ENCODE measurements at regions not wholly inside any gene's neighbourhood (a gene's known extent, or its start where the extent isn't known, plus 50 kb on each side); places are given as distances from the start of the nearest gene placed in this dataset.

DNA sequence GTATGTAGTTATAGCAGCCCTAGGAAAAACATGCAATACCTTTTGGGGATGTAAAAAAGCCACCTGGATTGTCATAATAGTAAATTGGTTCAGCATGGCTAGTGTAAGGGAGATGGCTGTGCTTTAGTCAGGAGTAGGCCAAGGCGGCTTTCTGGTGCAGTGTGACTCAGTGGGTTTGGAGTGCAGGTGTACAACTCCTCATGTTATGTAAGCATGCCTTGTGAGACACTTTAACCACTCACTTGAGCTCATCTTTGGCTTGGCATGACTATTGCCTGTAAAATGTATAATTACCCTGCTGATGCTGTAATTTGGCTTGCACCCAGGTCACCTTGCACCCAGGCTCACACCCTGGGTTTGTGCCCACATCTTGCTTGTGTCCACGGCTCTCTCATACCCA is 239.2 kb upstream of the GLI3 start:
- H3K27ac ChIP-seq (ENCODE audit: low read depth, low read length): no peak overlapping the region
- no peaks in the 10 kb centered on the region for H3K27me3 ChIP-seq (ENCODE audit: control insufficient read depth in 3 of 3, insufficient read depth in 3 of 3, low read length in 3 of 3)
- H3K9me3 ChIP-seq (ENCODE audit: control insufficient read depth in 3 of 3, low read length in 3 of 3): no peaks in the 10 kb centered on the region
- H3K9ac ChIP-seq (ENCODE audit: low read depth in 1 of 3, low read length in 3 of 3): no peak overlapping the region
- H3K4me1 ChIP-seq (ENCODE audit: control insufficient read depth in 3 of 3, insufficient read depth in 3 of 3, low read length in 3 of 3): no peaks in the 10 kb centered on the region
- H3K36me3 ChIP-seq (ENCODE audit: control insufficient read depth in 3 of 3, insufficient read depth in 3 of 3, low read length in 3 of 3): no peaks in the 10 kb centered on the region
- no peak overlapping the region for H3K4me3 ChIP-seq (ENCODE audit: low read length in 3 of 3)

DNA sequence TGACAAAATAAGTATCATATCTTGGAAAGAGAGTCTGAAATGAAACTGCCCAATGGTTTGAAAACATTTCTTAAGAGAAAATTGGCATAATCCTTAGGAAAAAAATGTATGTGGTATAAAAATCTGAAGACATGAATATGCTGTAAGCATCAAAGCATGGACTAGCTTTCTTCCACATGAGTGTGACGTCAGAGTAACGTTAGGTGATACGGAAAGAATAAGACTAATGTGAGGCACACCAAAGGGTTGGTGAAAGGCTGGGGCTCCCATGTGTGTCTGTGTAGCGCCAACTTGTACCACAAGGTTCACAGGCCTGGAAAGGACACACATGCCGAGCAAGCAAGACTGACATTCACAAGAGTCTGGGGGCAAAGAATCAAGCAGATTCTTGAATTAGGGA is 238.1 kb upstream of the GLI3 start:
- H3K9ac ChIP-seq (ENCODE audit: low read depth in 1 of 3, low read length in 3 of 3): no peak overlapping the region
- no peaks in the 10 kb centered on the region for H3K4me1 ChIP-seq (ENCODE audit: control insufficient read depth in 3 of 3, insufficient read depth in 3 of 3, low read length in 3 of 3)
- no peak overlapping the region for H3K27ac ChIP-seq (ENCODE audit: low read depth, low read length)
- no peak overlapping the region for H3K4me3 ChIP-seq (ENCODE audit: low read length in 3 of 3)
- no peaks in the 10 kb centered on the region for H3K27me3 ChIP-seq (ENCODE audit: control insufficient read depth in 3 of 3, insufficient read depth in 3 of 3, low read length in 3 of 3)
- no peaks in the 10 kb centered on the region for H3K9me3 ChIP-seq (ENCODE audit: control insufficient read depth in 3 of 3, low read length in 3 of 3)
- H3K36me3 ChIP-seq (ENCODE audit: control insufficient read depth in 3 of 3, insufficient read depth in 3 of 3, low read length in 3 of 3): no peaks in the 10 kb centered on the region

DNA sequence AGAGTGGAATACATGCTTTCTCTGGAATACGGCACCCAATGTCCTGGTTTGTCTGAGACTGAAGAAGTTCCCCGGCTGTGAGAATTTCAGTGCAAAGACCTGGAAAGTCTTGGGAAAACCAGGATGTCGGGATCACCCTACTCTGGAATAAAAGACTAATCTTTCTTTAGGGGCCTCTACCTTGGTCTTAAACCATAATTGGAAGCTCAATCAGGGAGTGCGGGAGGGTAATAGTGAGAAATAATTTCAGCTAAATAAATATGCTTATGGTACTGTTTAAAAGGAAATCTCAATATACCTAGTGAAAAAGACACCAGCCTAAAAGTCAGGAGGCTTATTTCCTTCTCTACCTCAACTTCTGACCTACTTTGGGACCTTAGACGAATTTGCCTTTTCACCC is 236.1 kb upstream of the GLI3 start:
- no peaks in the 10 kb centered on the region for H3K9me3 ChIP-seq (ENCODE audit: control insufficient read depth in 3 of 3, low read length in 3 of 3)
- H3K27me3 ChIP-seq (ENCODE audit: control insufficient read depth in 3 of 3, insufficient read depth in 3 of 3, low read length in 3 of 3): no peaks in the 10 kb centered on the region
- H3K27ac ChIP-seq (ENCODE audit: low read depth, low read length): no peak overlapping the region
- no peaks in the 10 kb centered on the region for H3K4me1 ChIP-seq (ENCODE audit: control insufficient read depth in 3 of 3, insufficient read depth in 3 of 3, low read length in 3 of 3)
- no peak overlapping the region for H3K9ac ChIP-seq (ENCODE audit: low read depth in 1 of 3, low read length in 3 of 3)
- H3K4me3 ChIP-seq (ENCODE audit: low read length in 3 of 3): no peak overlapping the region
- H3K36me3 ChIP-seq (ENCODE audit: control insufficient read depth in 3 of 3, insufficient read depth in 3 of 3, low read length in 3 of 3): no peaks in the 10 kb centered on the region

DNA sequence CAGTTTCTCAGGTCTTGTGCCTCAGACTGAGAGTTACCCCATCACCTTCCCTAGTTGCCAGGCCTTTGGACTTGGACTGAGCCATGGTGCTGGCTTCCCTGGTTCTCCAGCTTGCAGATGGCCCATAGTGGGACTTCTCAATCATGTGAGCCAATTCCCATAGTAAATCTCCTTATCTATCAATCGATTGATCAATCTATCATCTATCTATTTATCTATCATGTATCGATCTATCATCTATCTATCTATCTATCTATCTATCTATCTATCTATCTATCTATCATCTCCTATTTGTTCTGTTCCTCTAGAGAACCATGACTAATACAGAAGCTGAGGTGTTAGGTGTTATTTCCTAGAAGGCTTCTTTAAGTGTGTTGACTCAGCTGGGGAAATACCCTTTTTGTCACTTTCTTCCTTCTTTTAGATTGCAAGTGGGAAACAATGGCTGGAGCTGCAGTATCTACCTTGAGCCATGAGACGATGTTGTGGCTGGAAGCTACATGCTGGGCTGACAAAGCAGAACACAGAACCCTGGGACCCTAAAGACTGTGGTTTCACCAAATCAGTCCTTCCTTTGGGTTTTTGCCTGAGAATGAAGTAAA is 234.7 kb upstream of the GLI3 start:
- no peaks in the 10 kb centered on the region for H3K27me3 ChIP-seq (ENCODE audit: control insufficient read depth in 3 of 3, insufficient read depth in 3 of 3, low read length in 3 of 3)
- H3K4me1 ChIP-seq (ENCODE audit: control insufficient read depth in 3 of 3, insufficient read depth in 3 of 3, low read length in 3 of 3): no peaks in the 10 kb centered on the region
- no peaks in the 10 kb centered on the region for H3K9me3 ChIP-seq (ENCODE audit: control insufficient read depth in 3 of 3, low read length in 3 of 3)
- no peak overlapping the region for H3K27ac ChIP-seq (ENCODE audit: low read depth, low read length)
- H3K36me3 ChIP-seq (ENCODE audit: control insufficient read depth in 3 of 3, insufficient read depth in 3 of 3, low read length in 3 of 3): no peaks in the 10 kb centered on the region
- H3K4me3 ChIP-seq (ENCODE audit: low read length in 3 of 3): no peak overlapping the region
- H3K9ac ChIP-seq (ENCODE audit: low read depth in 1 of 3, low read length in 3 of 3): no peak overlapping the region

DNA sequence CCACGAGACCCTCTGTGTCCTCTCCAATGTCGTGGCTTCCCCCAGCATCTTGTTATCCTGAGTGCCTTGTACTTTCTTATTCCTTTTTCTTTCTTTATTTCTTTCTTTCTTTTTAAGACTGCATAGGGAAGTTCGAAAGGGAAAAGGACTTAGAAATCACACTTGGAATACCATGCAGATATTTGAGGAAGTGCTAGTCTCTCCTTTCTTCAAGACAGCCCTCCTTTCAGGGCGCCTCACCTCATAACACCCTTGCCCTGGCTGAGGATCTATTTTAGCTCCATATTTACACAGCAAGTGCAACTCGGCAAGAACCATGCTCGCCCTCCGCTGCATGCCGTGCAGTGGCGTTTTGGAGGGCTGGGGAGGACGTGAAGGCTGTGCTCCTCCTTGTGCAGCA is 232.3 kb upstream of the GLI3 start:
- no peak overlapping the region for H3K4me3 ChIP-seq (ENCODE audit: low read length in 3 of 3)
- no peaks in the 10 kb centered on the region for H3K4me1 ChIP-seq (ENCODE audit: control insufficient read depth in 3 of 3, insufficient read depth in 3 of 3, low read length in 3 of 3)
- no peak overlapping the region for H3K27ac ChIP-seq (ENCODE audit: low read depth, low read length)
- no peaks in the 10 kb centered on the region for H3K36me3 ChIP-seq (ENCODE audit: control insufficient read depth in 3 of 3, insufficient read depth in 3 of 3, low read length in 3 of 3)
- H3K27me3 ChIP-seq (ENCODE audit: control insufficient read depth in 3 of 3, insufficient read depth in 3 of 3, low read length in 3 of 3): no peaks in the 10 kb centered on the region
- no peak overlapping the region for H3K9ac ChIP-seq (ENCODE audit: low read depth in 1 of 3, low read length in 3 of 3)
- H3K9me3 ChIP-seq (ENCODE audit: control insufficient read depth in 3 of 3, low read length in 3 of 3): no peaks in the 10 kb centered on the region

DNA sequence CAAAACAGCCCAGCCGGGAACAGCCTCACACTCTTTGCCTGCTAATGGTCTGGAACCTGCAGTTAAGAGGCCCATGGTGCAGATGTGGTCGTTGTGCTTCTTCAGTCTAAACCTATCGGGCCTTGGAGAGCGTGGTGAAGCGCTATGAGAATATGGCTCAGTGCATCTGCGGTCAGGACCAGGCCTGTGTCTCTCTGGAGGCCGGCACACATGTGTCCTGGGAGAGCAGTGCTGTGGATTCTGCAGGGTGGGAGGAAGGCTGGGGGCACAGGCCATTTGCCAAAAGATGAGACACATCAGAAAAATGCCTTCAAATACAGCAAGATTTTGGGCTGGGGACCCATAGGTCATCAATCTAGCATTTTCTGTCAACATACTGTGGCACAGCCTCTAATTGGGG is 231.5 kb upstream of the GLI3 start:
- Histone ChIP-seq H3K9ac (ENCODE audit: low read depth in 1 of 3, low read length in 3 of 3) (no peak overlapping the region), H3K9me3 (ENCODE audit: control insufficient read depth in 3 of 3, low read length in 3 of 3) (peaks cover 0 to 3% (median 0%) of the 10 kb centered on the region in 3 donors), H3K27ac (ENCODE audit: low read depth, low read length) (no peak overlapping the region), H3K27me3 (ENCODE audit: control insufficient read depth in 3 of 3, insufficient read depth in 3 of 3, low read length in 3 of 3) (no peaks in the 10 kb centered on the region), H3K4me3 (ENCODE audit: low read length in 3 of 3) (no peak overlapping the region), H3K36me3 (ENCODE audit: control insufficient read depth in 3 of 3, insufficient read depth in 3 of 3, low read length in 3 of 3) (no peaks in the 10 kb centered on the region), H3K4me1 (ENCODE audit: control insufficient read depth in 3 of 3, insufficient read depth in 3 of 3, low read length in 3 of 3) (no peaks in the 10 kb centered on the region)

DNA sequence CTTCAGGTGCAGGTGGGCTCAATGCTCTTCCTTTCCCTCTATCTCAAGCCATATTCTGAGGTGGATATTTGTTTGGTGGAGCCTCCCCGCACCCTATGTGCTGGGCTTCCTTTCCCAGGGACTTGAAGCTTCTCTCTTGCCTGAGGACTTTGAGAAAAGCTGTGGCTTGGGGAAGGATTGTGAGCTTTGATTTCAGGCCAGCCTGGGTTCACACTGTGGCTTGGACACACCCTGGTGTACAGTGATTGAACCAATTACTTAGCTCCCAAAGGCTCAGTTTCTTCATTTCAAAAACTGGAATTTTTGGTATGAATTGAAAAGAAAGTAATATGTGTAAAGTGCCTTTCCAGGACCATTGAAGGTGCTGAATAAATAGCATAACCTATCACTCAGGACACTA is 224.5 kb upstream of the GLI3 start:
- no peaks in the 10 kb centered on the region for H3K36me3 ChIP-seq (ENCODE audit: control insufficient read depth in 3 of 3, insufficient read depth in 3 of 3, low read length in 3 of 3)
- peaks cover 0 to 7% (median 2%) of the 10 kb centered on the region in 3 donors for H3K4me1 ChIP-seq (ENCODE audit: control insufficient read depth in 3 of 3, insufficient read depth in 3 of 3, low read length in 3 of 3)
- no peak overlapping the region for H3K27ac ChIP-seq (ENCODE audit: low read depth, low read length)
- no peak overlapping the region for H3K4me3 ChIP-seq (ENCODE audit: low read length in 3 of 3)
- no peaks in the 10 kb centered on the region for H3K27me3 ChIP-seq (ENCODE audit: control insufficient read depth in 3 of 3, insufficient read depth in 3 of 3, low read length in 3 of 3)
- no peak overlapping the region for H3K9ac ChIP-seq (ENCODE audit: low read depth in 1 of 3, low read length in 3 of 3)
- H3K9me3 ChIP-seq (ENCODE audit: control insufficient read depth in 3 of 3, low read length in 3 of 3): peaks cover 0 to 3% (median 0%) of the 10 kb centered on the region in 3 donors

DNA sequence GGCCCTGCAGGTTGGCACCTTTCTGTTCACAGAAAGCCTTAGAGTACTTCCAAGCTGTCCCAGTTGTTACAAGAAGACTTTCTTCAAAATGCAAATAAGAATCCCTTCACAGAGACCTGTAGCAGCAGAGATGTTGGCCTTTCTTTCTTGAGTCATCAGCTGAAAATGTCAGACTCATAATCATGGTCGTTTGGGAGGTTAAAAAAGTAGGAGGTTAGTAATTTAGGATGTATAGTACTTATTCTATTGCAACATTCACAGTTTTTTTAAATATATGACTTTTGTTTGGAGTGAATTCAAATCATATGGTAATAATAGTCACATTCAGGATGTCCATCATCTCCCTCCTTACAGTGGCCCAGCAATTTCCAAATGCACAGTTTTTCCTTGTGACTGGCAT is 223.9 kb upstream of the GLI3 start:
- no peaks in the 10 kb centered on the region for H3K27me3 ChIP-seq (ENCODE audit: control insufficient read depth in 3 of 3, insufficient read depth in 3 of 3, low read length in 3 of 3)
- no peak overlapping the region for H3K9ac ChIP-seq (ENCODE audit: low read depth in 1 of 3, low read length in 3 of 3)

DNA sequence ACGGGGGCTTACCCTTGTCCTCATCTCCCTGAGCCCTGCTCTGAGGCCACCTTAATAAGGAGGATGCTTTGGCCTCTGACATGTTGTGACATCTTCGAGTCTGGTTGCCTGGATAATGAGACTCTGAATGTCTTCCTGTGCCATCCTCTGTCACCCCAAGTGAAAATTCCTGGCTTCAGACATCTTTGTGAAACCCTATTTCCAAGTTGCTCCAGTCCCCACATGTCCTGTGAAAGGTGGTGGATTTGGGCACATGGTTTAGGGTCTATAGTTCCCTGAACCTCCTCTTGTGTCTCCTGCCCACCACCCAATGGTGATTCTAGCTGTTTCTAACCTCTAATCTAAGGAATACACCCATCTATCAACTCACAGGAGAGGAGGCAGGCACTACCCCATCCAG is 223.1 kb upstream of the GLI3 start:
- H3K9ac ChIP-seq (ENCODE audit: low read depth in 1 of 3, low read length in 3 of 3): no peak overlapping the region
- no peaks in the 10 kb centered on the region for H3K27me3 ChIP-seq (ENCODE audit: control insufficient read depth in 3 of 3, insufficient read depth in 3 of 3, low read length in 3 of 3)
- peaks cover 0 to 7% (median 2%) of the 10 kb centered on the region in 3 donors for H3K4me1 ChIP-seq (ENCODE audit: control insufficient read depth in 3 of 3, insufficient read depth in 3 of 3, low read length in 3 of 3)
- H3K36me3 ChIP-seq (ENCODE audit: control insufficient read depth in 3 of 3, insufficient read depth in 3 of 3, low read length in 3 of 3): no peaks in the 10 kb centered on the region
- H3K4me3 ChIP-seq (ENCODE audit: low read length in 3 of 3): no peak overlapping the region
- H3K27ac ChIP-seq (ENCODE audit: low read depth, low read length): no peak overlapping the region
- H3K9me3 ChIP-seq (ENCODE audit: control insufficient read depth in 3 of 3, low read length in 3 of 3): peaks cover 0 to 3% (median 0%) of the 10 kb centered on the region in 3 donors

More for the DNA sequence above, 223.9 kb upstream of the GLI3 start:
- no peaks in the 10 kb centered on the region for H3K36me3 ChIP-seq (ENCODE audit: control insufficient read depth in 3 of 3, insufficient read depth in 3 of 3, low read length in 3 of 3)
- peaks cover 0 to 7% (median 2%) of the 10 kb centered on the region in 3 donors for H3K4me1 ChIP-seq (ENCODE audit: control insufficient read depth in 3 of 3, insufficient read depth in 3 of 3, low read length in 3 of 3)
- H3K9me3 ChIP-seq (ENCODE audit: control insufficient read depth in 3 of 3, low read length in 3 of 3): peaks cover 0 to 3% (median 0%) of the 10 kb centered on the region in 3 donors
- H3K4me3 ChIP-seq (ENCODE audit: low read length in 3 of 3): no peak overlapping the region
- no peak overlapping the region for H3K27ac ChIP-seq (ENCODE audit: low read depth, low read length)

DNA sequence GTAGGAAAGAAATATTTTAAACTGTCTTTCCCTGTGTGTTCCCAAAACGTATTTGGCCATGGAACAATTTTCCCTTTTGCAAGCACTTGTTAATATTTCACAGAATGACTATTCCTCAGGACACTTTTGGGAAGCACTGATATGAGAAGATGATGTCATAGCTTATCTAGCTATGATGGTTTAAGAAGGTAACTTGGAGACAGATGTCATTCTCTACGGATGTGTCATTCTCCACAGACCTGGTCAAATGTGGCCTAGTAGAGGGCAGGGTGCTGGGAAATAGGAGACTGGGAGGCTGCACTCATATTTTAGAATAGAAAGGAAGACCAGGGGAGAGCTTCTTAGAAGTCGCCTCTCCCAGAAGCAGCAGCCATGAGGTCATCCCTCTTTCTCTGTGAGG is 220.7 kb upstream of the GLI3 start:
- Histone ChIP-seq H3K27me3 (ENCODE audit: control insufficient read depth in 3 of 3, insufficient read depth in 3 of 3, low read length in 3 of 3) (no peaks in the 10 kb centered on the region), H3K9me3 (ENCODE audit: control insufficient read depth in 3 of 3, low read length in 3 of 3) (no peaks in the 10 kb centered on the region), H3K36me3 (ENCODE audit: control insufficient read depth in 3 of 3, insufficient read depth in 3 of 3, low read length in 3 of 3) (no peaks in the 10 kb centered on the region), H3K4me1 (ENCODE audit: control insufficient read depth in 3 of 3, insufficient read depth in 3 of 3, low read length in 3 of 3) (peaks cover 0 to 7% (median 2%) of the 10 kb centered on the region in 3 donors), H3K9ac (ENCODE audit: low read depth in 1 of 3, low read length in 3 of 3) (no peak overlapping the region), H3K27ac (ENCODE audit: low read depth, low read length) (no peak overlapping the region), H3K4me3 (ENCODE audit: low read length in 3 of 3) (no peak overlapping the region)
